ENCODE measurements at regions not wholly inside any gene's neighbourhood (a gene's known extent, or its start where the extent isn't known, plus 50 kb on each side); places are given as distances from the start of the nearest gene placed in this dataset.

GRCh38 chr10:55966101-55966500 is 395.0 kb downstream of the ZWINT start:
- BruUV-seq (replicated peaks), result no TSS peak
- ChIA-PET CTCF (no interaction called here), SMC1A (ENCODE audit: uncharacterized antibody, unreplicated experiment) (interaction anchor here (0.6 kb wide), 1 partner anchor 87 kb away, joined by 3 read pairs; no protein-coding TSS in a partner anchor), RAD21 (ENCODE audit: unreplicated experiment) (no interaction called here), POLR2A (no interaction called here)
- TF ChIP-seq SMAD5 (IDR thresholded peaks at IDR 0.05; ENCODE audit: low read depth) (no peak), FOXK2 (IDR thresholded peaks at IDR 0.05) (no peak), IRF5 (IDR thresholded peaks at IDR 0.05; ENCODE audit: borderline replicate concordance) (no peak), YY1 (IDR thresholded peaks at IDR 0.05; ENCODE audit: low read depth, low read length) (no peak), RAD21 (IDR thresholded peaks at IDR 0.05; ENCODE audit: insufficient read depth, low read depth, low read length) (no peak), BACH1 (IDR thresholded peaks at IDR 0.05; ENCODE audit: borderline replicate concordance) (no peak)
- H3K27ac ChIP-seq (ENCODE audit: control insufficient read depth, insufficient read depth), result no peak overlapping the region
- no peaks in the 10 kb centered on the region for H3K27me3 ChIP-seq (replicated peaks in 1 of 2; ENCODE audit: control insufficient read depth in 2 of 2, insufficient read depth in 2 of 2, low read length in 1 of 2)
- H2AFZ ChIP-seq (ENCODE audit: control insufficient read depth, low read depth, low read length), result no peak overlapping the region
- no peaks in the 10 kb centered on the region for H3K36me3 ChIP-seq (ENCODE audit: control insufficient read depth in 2 of 2, insufficient read depth in 2 of 2, low read length in 1 of 2)
- FAIRE-seq, result no peak
- WGBS (ENCODE audit: insufficient coverage, insufficient replicate concordance, low lambda C conversion rate, missing lambda C conversion rate), result 9% methylated on average over 2 of the region's 2 CpGs
- in situ Hi-C loops (cut with MboI) (no loop called here), intact Hi-C loops (cut with micrococcal nuclease; ENCODE audit: unreplicated experiment) (no loop called here)
- no peak overlapping the region for H3K4me2 ChIP-seq (ENCODE audit: control insufficient read depth, insufficient read depth)
- H3K9me3 ChIP-seq (replicated peaks; ENCODE audit: control insufficient read depth, insufficient read depth, low read length), result no peaks in the 10 kb centered on the region
- H4K20me1 ChIP-seq (ENCODE audit: control insufficient read depth, insufficient read depth), result no peaks in the 10 kb centered on the region
- no peaks in the 10 kb centered on the region for H3K79me2 ChIP-seq (ENCODE audit: control insufficient read depth, insufficient read depth, low read length)
- H3K4me1 ChIP-seq (ENCODE audit: control insufficient read depth, insufficient read depth, low read length), result no peaks in the 10 kb centered on the region
- H3K4me3 ChIP-seq, result no peak overlapping the region
- DNase-seq (ENCODE audit: low read depth, low spot score), result no peak
- no peak for ATAC-seq
- H3K9ac ChIP-seq (ENCODE audit: control insufficient read depth, insufficient read depth, low read length), result no peak overlapping the region

GRCh38 chr10:55943403-55943802 is 417.7 kb downstream of the ZWINT start:
- TF ChIP-seq RELA (IDR thresholded peaks at IDR 0.05; ENCODE audit: borderline replicate concordance, partially characterized antibody) (no peak), NFYB (IDR thresholded peaks at IDR 0.05; ENCODE audit: insufficient read depth, low read depth, low read length) (no peak), GATAD2B (conservative IDR thresholded peaks at IDR 0.05; ENCODE audit: low read depth) (no peak), MXI1 (IDR thresholded peaks at IDR 0.05; ENCODE audit: low read depth, low read length) (no peak), TCF7 (IDR thresholded peaks at IDR 0.05; ENCODE audit: borderline replicate concordance) (no peak)
- RAD21 ChIA-PET (ENCODE audit: unreplicated experiment), result no interaction called here
- Histone ChIP-seq H3K9me3 (replicated peaks; ENCODE audit: control insufficient read depth, insufficient read depth, low read length) (no peaks in the 10 kb centered on the region), H3K36me3 (ENCODE audit: control insufficient read depth in 2 of 2, insufficient read depth in 2 of 2, low read length in 1 of 2) (no peaks in the 10 kb centered on the region), H3K4me1 (ENCODE audit: control insufficient read depth, insufficient read depth, low read length) (no peaks in the 10 kb centered on the region), H4K20me1 (ENCODE audit: control insufficient read depth, insufficient read depth) (no peaks in the 10 kb centered on the region), H3K4me2 (ENCODE audit: control insufficient read depth, insufficient read depth) (no peak overlapping the region), H2AFZ (ENCODE audit: control insufficient read depth, low read depth, low read length) (no peak overlapping the region), H3K27me3 (replicated peaks in 1 of 2; ENCODE audit: control insufficient read depth in 2 of 2, insufficient read depth in 2 of 2, low read length in 1 of 2) (no peaks in the 10 kb centered on the region), H3K4me3 (no peak overlapping the region), H3K9ac (ENCODE audit: control insufficient read depth, insufficient read depth, low read length) (no peak overlapping the region), H3K79me2 (ENCODE audit: control insufficient read depth, insufficient read depth, low read length) (no peaks in the 10 kb centered on the region), H3K27ac (ENCODE audit: control insufficient read depth, insufficient read depth) (no peak overlapping the region)
- in situ Hi-C loops (cut with MboI), result no loop called here
- FAIRE-seq, result no peak
- BruUV-seq (replicated peaks), result no TSS peak
- SMC1A ChIA-PET (ENCODE audit: uncharacterized antibody, unreplicated experiment), result no interaction called here
- no peak for ATAC-seq
- no peak for DNase-seq (ENCODE audit: low read depth, low spot score)
- 48% methylated on average over 3 of the region's 3 CpGs for WGBS (ENCODE audit: insufficient coverage, insufficient replicate concordance, low lambda C conversion rate, missing lambda C conversion rate)
- POLR2A ChIA-PET, result no interaction called here
- CTCF ChIA-PET, result interaction anchor here (0.6 to 0.7 kb wide), 2 partner anchors 727 to 755 kb away, joined by 3 read pairs; no protein-coding TSS in a partner anchor
- intact Hi-C loops (cut with micrococcal nuclease; ENCODE audit: unreplicated experiment), result no loop called here
